ENCODE measurements at regions not wholly inside any gene's neighbourhood (a gene's known extent, or its start where the extent isn't known, plus 50 kb on each side); places are given as distances from the start of the nearest gene placed in this dataset.
"Not testable (repeated sequence)": the region's sequence is repeated elsewhere in the genome, so short reads cannot be mapped to it uniquely, and the experiment has no call there.

GRCh38 chr4:10388146-10388545 lies 69.1 kb downstream of the ZNF518B start:
- DNase-seq: not testable (repeated sequence)

DNA sequence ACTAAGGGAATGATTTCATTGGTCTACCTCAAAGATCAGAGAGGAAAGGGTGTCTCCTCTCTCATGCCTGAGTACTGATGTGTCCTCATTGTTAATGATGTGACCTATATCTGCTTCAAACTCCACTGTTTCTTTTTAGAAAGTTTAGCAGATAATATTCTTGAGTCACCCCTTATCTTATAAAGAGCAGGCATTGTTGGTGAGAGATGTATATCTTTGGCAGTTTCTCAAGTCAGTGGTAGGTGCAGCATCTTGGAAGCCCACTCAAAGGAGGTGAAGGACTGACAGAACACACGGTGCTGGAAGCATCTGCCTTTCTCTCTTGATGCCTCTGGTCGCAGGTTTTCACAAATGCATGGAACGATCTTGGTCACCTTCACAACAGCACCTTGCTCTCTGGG lies 71.2 kb downstream of the ZNF518B start:
- DNase-seq: no peak

- no peak for DNase-seq
Measured at GRCh38 chr4:10384974-10385373, 72.3 kb downstream of the ZNF518B start.

- DNase-seq: no peak
Measured at GRCh38 chr4:10383417-10383816, 73.8 kb downstream of the ZNF518B start.

- not testable (repeated sequence) for DNase-seq
Measured at GRCh38 chr4:10382171-10382570, 75.1 kb downstream of the ZNF518B start.

- no peak for DNase-seq
Measured at GRCh38 chr4:10381146-10381545, 76.1 kb downstream of the ZNF518B start.

- DNase-seq: no peak
Measured at GRCh38 chr4:10380735-10381134, 76.5 kb downstream of the ZNF518B start.

DNA sequence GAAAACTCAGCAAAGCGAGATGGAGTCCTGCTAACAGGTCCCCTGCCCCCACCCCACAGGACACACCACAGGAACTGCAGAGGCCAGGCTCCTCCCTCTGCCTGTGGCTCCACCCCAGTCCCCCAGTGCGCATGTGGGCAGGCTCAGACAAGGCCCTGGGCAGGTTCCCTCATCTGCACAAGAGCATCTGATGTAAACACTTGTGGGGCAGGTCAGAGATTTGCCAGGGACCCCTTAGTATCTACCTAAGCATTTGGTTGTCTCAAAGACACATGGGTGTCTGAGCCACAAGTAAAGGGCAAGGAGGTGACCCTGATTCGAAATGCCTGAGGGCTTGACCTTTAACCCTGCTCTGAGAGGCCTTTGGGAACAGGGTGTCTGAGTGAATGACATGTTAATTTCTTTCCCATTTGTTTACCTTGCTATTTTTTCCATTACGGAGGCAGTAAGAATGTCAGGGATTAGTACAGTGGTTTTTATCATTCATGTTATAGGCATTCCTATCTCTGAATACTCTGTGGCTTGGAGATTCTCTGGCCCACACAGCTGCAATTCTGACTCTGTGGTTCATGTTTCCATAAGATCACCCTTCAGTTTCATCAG lies 85.3 kb downstream of the ZNF518B start:
- DNase-seq: no peak

DNA sequence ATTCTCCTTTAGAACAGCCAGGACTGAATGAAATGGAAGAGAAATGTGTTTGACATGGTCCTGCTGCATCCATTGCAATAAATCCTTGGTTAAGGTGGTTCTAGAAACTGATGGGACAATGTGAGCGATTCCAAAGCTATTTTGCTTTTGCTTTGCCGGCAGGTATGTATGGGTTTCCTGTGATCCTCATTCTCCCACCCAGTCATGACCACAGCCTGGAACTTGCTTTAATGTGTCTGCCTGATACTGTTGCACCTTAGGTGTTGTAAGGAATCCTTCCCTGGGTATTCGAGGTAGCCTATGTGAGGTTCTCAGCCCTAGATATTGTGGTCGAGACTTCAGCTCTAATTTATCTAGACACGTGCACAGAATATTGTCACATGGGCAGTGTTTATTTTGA lies 86.1 kb downstream of the ZNF518B start:
- no peak for DNase-seq

GRCh38 chr4:10369517-10369916 lies 87.7 kb downstream of the ZNF518B start:
- DNase-seq: no peak

DNA sequence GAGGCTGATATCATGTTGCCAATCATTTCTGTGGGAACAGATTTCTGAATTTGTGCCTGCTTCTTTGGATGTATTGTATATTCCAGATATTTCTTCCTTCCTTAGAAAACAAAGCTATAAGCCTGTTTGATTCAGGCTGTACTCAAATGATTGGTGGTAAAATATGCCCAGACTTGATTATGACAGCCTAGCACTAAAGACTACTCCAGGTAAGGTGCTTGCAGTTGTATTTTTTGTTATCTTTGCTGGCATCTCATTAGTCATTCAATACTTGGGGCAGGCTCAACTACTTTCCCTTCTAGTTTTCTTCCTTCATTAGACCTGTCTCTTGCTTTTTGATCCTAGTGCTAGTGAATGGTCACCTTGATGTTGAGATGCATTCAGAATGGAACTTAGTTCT lies 90.6 kb downstream of the ZNF518B start:
- DNase-seq: no peak

DNA sequence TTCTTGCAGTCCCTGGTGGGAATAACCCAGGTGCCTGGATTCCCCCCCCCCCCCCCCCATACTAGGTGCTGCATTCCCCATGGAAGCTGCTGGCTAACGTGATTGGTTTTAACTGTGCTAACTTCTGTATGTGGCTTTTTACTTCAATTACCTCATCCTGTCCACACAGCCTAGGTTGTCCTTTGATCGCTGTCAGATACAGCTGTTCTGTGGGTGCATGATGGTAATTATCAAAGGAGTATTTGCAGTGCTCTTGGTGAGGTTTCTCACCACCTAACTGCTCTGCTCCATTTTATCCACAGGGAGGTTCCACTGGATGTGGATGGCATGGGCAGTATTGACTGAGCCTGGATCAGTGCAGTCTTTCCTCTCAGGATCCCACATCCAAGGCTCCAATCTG lies 93.0 kb downstream of the ZNF518B start:
- DNase-seq: no peak

GRCh38 chr4:10354746-10355145 lies 102.5 kb downstream of the ZNF518B start:
- DNase-seq: no peak

DNA sequence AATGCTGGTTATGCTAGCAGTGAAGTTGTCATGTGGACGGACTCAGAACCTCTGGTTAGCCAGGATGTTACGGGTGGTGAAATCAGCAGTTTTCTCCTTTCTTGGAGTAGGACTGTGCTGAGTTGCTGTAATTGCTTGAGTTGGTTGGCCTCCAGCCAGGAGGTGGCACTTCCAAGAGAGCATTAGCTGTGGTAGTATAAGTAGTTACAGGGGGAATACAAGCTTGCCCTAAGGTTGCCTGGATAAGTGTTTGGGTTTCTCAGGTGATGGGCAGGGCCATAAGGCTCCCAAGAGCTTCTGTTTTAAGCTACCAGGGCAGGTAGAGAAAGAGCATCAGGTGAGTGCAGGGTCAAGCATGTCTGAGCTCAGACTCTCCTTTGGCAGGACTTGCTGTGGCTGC lies 103.0 kb downstream of the ZNF518B start:
- no peak for DNase-seq

DNA sequence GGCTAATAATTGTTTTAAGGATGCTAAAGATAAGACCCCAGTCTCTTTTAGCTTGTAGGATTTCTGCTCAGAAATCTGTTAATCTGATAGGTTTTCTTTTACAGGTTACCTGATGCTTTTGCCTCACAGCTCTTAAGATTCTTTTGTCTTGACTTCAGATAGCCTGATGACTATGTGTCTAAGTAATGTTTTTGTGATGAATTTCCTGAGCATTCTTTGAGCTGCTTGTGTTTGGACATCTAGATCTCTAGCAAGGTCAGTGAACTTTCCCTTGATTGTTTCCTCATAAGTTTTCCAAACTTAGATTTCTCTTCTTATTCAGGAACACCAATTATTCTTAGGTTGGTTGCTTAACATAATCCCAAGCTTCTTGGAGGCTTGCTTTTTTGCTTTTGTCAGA lies 104.1 kb downstream of the ZNF518B start:
- no peak for DNase-seq

DNA sequence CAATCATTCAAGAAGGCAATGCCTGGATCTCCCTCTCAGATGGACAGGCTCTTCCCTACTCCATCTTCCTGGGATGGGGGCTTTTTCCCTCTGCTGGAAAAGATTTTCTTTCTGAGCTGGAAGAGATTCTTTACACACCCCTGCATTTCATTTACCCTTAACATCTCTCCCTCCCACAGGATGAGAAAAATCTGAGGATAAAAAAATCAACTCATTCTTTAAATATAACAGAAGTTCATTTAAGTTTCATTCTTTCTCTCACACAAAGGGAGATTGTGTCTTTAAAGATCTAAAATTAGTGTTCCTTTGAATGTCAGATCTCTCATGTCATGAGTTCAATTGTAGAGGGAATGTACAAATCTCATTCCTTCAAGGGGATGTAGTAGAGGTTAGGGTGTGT lies 109.0 kb downstream of the ZNF518B start:
- DNase-seq: no peak

GRCh38 chr4:10347815-10348214 lies 109.4 kb downstream of the ZNF518B start:
- no peak for DNase-seq

DNA sequence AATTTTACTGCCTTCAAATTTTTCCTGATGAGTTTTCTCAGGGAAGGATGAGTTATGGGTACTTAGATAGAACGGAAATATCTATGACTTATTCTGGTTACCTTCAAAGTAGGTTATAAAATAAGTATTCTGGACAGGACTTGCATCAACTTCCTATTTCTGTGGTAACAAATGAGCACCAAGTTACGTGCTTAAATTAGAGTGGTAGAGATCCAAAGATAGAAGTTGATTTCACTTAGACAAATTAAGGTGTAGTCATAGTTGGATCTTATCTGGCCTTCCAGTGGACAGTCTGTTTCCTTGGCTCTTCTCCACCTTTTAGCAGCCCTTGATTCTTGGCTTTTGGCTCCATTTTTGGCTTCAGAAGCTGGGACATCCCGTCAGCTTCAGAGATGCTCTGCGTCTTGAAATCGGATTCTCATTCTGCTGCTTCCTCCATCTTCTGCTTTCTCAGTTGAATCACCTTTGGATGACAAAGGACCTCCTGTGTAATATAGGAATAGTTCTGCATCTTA lies 109.9 kb downstream of the ZNF518B start:
- DNase-seq: no peak

DNA sequence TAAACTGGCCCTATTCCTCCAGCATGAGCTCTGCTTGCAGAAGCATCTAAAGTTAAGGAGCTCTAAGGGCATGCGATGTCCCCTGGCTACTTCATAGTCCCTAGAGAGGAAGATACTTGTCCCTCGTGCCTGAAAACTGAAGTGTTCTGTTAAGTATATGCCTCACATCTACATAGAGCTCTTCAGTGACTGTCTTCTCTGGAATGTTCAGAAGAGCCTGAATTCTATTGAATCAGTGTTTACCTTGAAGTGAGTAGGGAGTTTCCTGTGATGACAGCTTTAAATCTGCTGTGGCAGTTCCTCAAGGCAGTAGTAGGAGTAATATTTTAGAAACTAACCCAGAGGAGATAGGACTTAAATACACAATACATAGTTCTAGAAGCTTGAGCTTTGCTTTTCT lies 111.2 kb downstream of the ZNF518B start:
- DNase-seq: no peak

GRCh38 chr4:10345381-10345784 lies 111.8 kb downstream of the ZNF518B start:
- DNase-seq: no peak

DNA sequence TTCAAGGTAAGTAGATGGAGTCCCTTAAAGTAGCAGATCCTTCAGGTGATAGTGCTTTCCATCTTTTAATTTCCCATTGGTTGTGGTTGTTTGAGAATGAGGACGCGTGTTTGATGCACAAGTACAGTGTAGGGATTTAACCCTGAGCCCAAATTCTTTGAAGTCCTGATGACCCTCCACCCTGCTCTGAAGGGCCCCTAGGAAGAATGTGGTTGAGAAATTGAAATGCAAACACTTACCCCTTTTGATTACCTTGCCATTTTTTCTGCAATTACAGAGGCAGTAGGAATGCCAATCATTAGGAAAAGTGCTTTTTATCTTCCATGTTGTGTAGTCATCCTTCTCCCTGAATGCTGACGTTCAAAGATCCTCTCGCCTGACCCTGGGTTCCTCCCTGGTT lies 112.4 kb downstream of the ZNF518B start:
- DNase-seq: no peak

DNA sequence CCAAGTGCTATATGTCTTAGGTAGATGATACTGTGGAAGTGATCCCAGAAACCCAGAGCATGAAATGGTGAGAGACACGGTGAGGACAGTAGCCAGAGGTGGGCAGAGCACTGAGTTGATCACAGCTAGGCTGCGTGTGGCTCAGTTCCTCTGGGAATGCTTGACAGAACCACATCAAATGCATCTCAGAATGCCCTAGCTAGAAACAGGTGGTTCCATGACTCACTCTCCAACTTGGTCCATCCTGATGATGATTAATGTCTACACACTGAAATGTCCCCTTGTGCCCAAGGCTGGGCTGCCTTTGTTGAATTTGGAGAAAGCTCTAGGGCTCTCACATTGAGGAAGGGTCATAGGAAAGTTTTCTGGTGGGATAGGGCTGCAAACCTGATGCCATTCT lies 113.6 kb downstream of the ZNF518B start:
- no peak for DNase-seq

- no peak for DNase-seq
Measured at GRCh38 chr4:10342866-10343265, 114.4 kb downstream of the ZNF518B start.

DNA sequence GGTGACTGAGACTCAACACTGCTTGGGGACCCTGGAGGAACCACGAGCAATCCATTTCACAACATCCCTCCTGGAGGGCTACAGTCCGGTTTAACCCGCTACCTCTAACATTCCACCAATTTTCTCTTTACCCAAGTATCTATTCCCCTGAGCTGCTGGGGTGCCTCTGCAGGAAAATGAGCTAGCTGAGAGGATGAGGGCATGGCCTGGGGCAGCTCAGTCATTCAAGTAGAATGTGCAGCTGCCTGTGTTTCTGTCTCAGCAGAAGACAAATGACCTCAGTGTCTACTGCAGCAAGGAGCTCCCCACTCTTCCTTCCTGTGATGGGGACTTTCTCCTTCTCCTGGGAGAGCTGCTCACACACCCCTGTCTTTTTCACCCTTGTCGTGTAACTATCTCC lies 120.8 kb downstream of the ZNF518B start:
- no peak for DNase-seq

GRCh38 chr4:10335050-10335449 lies 122.2 kb downstream of the ZNF518B start:
- no peak for DNase-seq
